ENCODE measurements at regions not wholly inside any gene's neighbourhood (a gene's known extent, or its start where the extent isn't known, plus 50 kb on each side); places are given as distances from the start of the nearest gene placed in this dataset.

GRCh38 chr16:24674877-24675276 is 54.6 kb upstream of the TNRC6A start:
- Histone ChIP-seq H3K4me1 (ENCODE audit: insufficient read depth) (peaks cover 13% of the 10 kb centered on the region), H3F3A (ENCODE audit: insufficient read depth) (peaks cover 20% of the 10 kb centered on the region), H3K9me2 (ENCODE audit: insufficient read depth) (no peaks in the 10 kb centered on the region), H3K79me2 (ENCODE audit: insufficient read depth) (no peaks in the 10 kb centered on the region), H3K4me2 (ENCODE audit: unreplicated experiment) (no peak overlapping the region), H3K36me3 (ENCODE audit: low read depth) (no peaks in the 10 kb centered on the region), H3K9ac (no peak overlapping the region), H3K9me3 (ENCODE audit: low read depth) (no peaks in the 10 kb centered on the region), H3K27me3 (replicated peaks; ENCODE audit: insufficient read depth) (no peaks in the 10 kb centered on the region), H3K27ac (no peak overlapping the region), H3K4me3 (no peak overlapping the region), H4K20me1 (ENCODE audit: insufficient read depth) (no peaks in the 10 kb centered on the region), H2AFZ (no peak overlapping the region)
- 90 to 96% methylated on average over 5 of the region's 5 CpGs for WGBS, 2 experiments (ENCODE audit: low coverage in 1 of 2, low lambda C conversion rate in 2 of 2, missing lambda C conversion rate in 2 of 2)
- in situ Hi-C loops (cut with MboI) = no loop called here
- TF ChIP-seq EZH2phosphoT487 (IDR thresholded peaks at IDR 0.05; ENCODE audit: insufficient read depth, low read depth) (no peak), EZH2 (IDR thresholded peaks at IDR 0.05; ENCODE audit: insufficient read depth, poor library complexity, severe bottlenecking) (no peak)
- no peak for DNase-seq

GRCh38 chr16:24677388-24677787 is 52.1 kb upstream of the TNRC6A start:
- no peak overlapping the region for H3K27ac ChIP-seq
- H3K4me3 ChIP-seq = no peak overlapping the region
- peaks cover 11% of the 10 kb centered on the region for H3F3A ChIP-seq (ENCODE audit: insufficient read depth)
- no peaks in the 10 kb centered on the region for H3K9me3 ChIP-seq (ENCODE audit: low read depth)
- no peak overlapping the region for H3K9ac ChIP-seq
- in situ Hi-C loops (cut with MboI) = no loop called here
- H3K27me3 ChIP-seq (replicated peaks; ENCODE audit: insufficient read depth) = no peaks in the 10 kb centered on the region
- no peak overlapping the region for H2AFZ ChIP-seq
- H3K4me2 ChIP-seq (ENCODE audit: unreplicated experiment) = no peak overlapping the region
- DNase-seq = no peak
- H3K79me2 ChIP-seq (ENCODE audit: insufficient read depth) = no peaks in the 10 kb centered on the region
- H3K36me3 ChIP-seq (ENCODE audit: low read depth) = no peaks in the 10 kb centered on the region
- no peaks in the 10 kb centered on the region for H4K20me1 ChIP-seq (ENCODE audit: insufficient read depth)
- 89 to 92% methylated on average over 7 of the region's 7 CpGs for WGBS, 2 experiments (ENCODE audit: low coverage in 1 of 2, low lambda C conversion rate in 2 of 2, missing lambda C conversion rate in 2 of 2)
- TF ChIP-seq EZH2 (IDR thresholded peaks at IDR 0.05; ENCODE audit: insufficient read depth, poor library complexity, severe bottlenecking) (no peak), EZH2phosphoT487 (IDR thresholded peaks at IDR 0.05; ENCODE audit: insufficient read depth, low read depth) (no peak)
- no peaks in the 10 kb centered on the region for H3K4me1 ChIP-seq (ENCODE audit: insufficient read depth)
- H3K9me2 ChIP-seq (ENCODE audit: insufficient read depth) = no peaks in the 10 kb centered on the region

All from GM23248 (cell line).